Neural crest cell (in vitro differentiated cells): ENCODE measurements at regions not wholly inside any gene's neighbourhood (a gene's known extent, or its start where the extent isn't known, plus 50 kb on each side); places are given as distances from the start of the nearest gene placed in this dataset.

Experiments
- DNase-seq: peaks from one replicate; pipeline ENCODE4 v3.0.0; 2021; ENCODE audit warnings: low read depth, mixed read lengths, low spot score
- H3K27ac Mint-ChIP-seq: one replicate; pipeline ENCODE4 v1.8.0; 2021; ENCODE audit warnings: mild to moderate bottlenecking, mixed read lengths; ENCODE audit not compliant: unreplicated experiment
- H3K27me3 Mint-ChIP-seq: 2 replicates; pipeline ENCODE4 v1.8.0; 2021; ENCODE audit warnings: low read depth, mild to moderate bottlenecking, mixed read lengths
- H3K36me3 Mint-ChIP-seq: 2 replicates; pipeline ENCODE4 v1.8.0; 2021; ENCODE audit warnings: low read depth, mild to moderate bottlenecking, mixed read lengths
- H3K4me1 Mint-ChIP-seq: 2 replicates; pipeline ENCODE4 v1.8.0; 2021; ENCODE audit warnings: mixed read lengths
- H3K4me3 Mint-ChIP-seq: one replicate; pipeline ENCODE4 v1.8.0; 2021; ENCODE audit warnings: mild to moderate bottlenecking, mixed read lengths
- H3K9me3 Mint-ChIP-seq: 2 replicates; pipeline ENCODE4 v1.8.0; 2021; ENCODE audit warnings: mixed read lengths
- TF ChIP-seq, protein P1 (sequence below): fragments of 200-600 bp; sonication (generic); conservative IDR thresholded peaks from 2 replicates; pipeline ENCODE4 v1.5.0; 2021; ENCODE audit warnings: antibody characterized with exemption, mild to moderate bottlenecking

- no peak overlapping the region for H3K27ac Mint-ChIP-seq
Measured at GRCh38 chr17:79441356-79442160, 169.3 kb downstream of the RBFOX3 start.

DNA sequence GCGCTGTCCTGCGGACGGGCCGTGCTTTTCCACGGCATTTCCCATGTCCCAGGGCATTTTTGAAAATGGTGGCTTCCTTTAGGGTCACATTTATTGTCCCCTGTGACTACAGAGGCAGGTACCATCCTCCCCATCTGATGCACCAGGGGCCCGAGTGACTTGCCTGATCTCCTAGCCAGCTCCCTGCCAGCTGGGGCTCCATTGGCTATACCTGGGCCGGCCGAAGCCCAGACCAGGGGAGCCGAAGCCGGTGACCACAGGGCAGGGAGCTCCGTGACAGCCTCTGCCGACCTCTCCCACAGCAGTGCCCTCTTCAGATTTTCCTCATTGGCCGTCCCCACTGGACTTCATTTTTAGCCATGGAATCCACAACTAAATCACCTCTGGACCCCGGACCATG lies 170.6 kb downstream of the RBFOX3 start:
- no peaks in the 10 kb centered on the region for H3K9me3 Mint-ChIP-seq
- H3K4me1 Mint-ChIP-seq, result no peaks in the 10 kb centered on the region
- H3K4me3 Mint-ChIP-seq, result no peak overlapping the region
- no peaks in the 10 kb centered on the region for H3K36me3 Mint-ChIP-seq
- no peak for DNase-seq
- TF ChIP-seq, protein P1, sequence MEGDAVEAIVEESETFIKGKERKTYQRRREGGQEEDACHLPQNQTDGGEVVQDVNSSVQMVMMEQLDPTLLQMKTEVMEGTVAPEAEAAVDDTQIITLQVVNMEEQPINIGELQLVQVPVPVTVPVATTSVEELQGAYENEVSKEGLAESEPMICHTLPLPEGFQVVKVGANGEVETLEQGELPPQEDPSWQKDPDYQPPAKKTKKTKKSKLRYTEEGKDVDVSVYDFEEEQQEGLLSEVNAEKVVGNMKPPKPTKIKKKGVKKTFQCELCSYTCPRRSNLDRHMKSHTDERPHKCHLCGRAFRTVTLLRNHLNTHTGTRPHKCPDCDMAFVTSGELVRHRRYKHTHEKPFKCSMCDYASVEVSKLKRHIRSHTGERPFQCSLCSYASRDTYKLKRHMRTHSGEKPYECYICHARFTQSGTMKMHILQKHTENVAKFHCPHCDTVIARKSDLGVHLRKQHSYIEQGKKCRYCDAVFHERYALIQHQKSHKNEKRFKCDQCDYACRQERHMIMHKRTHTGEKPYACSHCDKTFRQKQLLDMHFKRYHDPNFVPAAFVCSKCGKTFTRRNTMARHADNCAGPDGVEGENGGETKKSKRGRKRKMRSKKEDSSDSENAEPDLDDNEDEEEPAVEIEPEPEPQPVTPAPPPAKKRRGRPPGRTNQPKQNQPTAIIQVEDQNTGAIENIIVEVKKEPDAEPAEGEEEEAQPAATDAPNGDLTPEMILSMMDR, result no peak
- H3K27ac Mint-ChIP-seq, result no peak overlapping the region
- no peaks in the 10 kb centered on the region for H3K27me3 Mint-ChIP-seq

More at GRCh38 chr17:79441356-79442160, 169.3 kb downstream of the RBFOX3 start:
- H3K4me1 Mint-ChIP-seq, result no peaks in the 10 kb centered on the region
- no peak for DNase-seq
- H3K9me3 Mint-ChIP-seq, result no peaks in the 10 kb centered on the region
- H3K27me3 Mint-ChIP-seq, result no peaks in the 10 kb centered on the region
- no peaks in the 10 kb centered on the region for H3K36me3 Mint-ChIP-seq
- TF ChIP-seq, protein P1, result no peak
- no peak overlapping the region for H3K4me3 Mint-ChIP-seq

GRCh38 chr17:79439493-79439892 lies 171.4 kb downstream of the RBFOX3 start:
- no peak overlapping the region for H3K4me3 Mint-ChIP-seq
- no peaks in the 10 kb centered on the region for H3K4me1 Mint-ChIP-seq
- H3K27ac Mint-ChIP-seq, result no peak overlapping the region

GRCh38 chr17:79438546-79439334 lies 172.1 kb downstream of the RBFOX3 start:
- DNase-seq, result no peak
- Mint-ChIP-seq H3K4me1 (no peaks in the 10 kb centered on the region), H3K4me3 (no peak overlapping the region), H3K27me3 (no peaks in the 10 kb centered on the region), H3K27ac (no peak overlapping the region), H3K36me3 (no peaks in the 10 kb centered on the region), H3K9me3 (no peaks in the 10 kb centered on the region)
- TF ChIP-seq, protein P1, result no peak

More at GRCh38 chr17:79439493-79439892, 171.4 kb downstream of the RBFOX3 start:
- Mint-ChIP-seq H3K36me3 (no peaks in the 10 kb centered on the region), H3K9me3 (no peaks in the 10 kb centered on the region), H3K27me3 (no peaks in the 10 kb centered on the region)
- TF ChIP-seq, protein P1, result no peak
- DNase-seq, result no peak

- no peaks in the 10 kb centered on the region for H3K9me3 Mint-ChIP-seq
- no peaks in the 10 kb centered on the region for H3K27me3 Mint-ChIP-seq
- DNase-seq, result no peak
- H3K4me3 Mint-ChIP-seq, result no peak overlapping the region
- no peak overlapping the region for H3K27ac Mint-ChIP-seq
- TF ChIP-seq, protein P1, result no peak
- H3K36me3 Mint-ChIP-seq, result no peaks in the 10 kb centered on the region
- H3K4me1 Mint-ChIP-seq, result no peaks in the 10 kb centered on the region
Measured at GRCh38 chr17:79438058-79438457, 172.8 kb downstream of the RBFOX3 start.
